MCF 10A (cell line): ENCODE measurements at regions not wholly inside any gene's neighbourhood (a gene's known extent, or its start where the extent isn't known, plus 50 kb on each side); places are given as distances from the start of the nearest gene placed in this dataset.

Source experiments
- BruUV-seq: library from RNA; stranded (reverse); fragments of 400-500 nt; replicated peaks from 2 replicates; lab custom pipeline; 2021; lab: Mats Ljungman, UMichigan
- CTCF ChIA-PET: fragments of 300-600 bp; sonication (Branson Sonifier 250); formaldehyde crosslinking; extraction: SDS; loops from one replicate; lab custom pipeline; 2021; ENCODE audit warnings: antibody characterized with exemption, inconsistent platforms; lab: Yijun Ruan, JAX
- POLR2A ChIA-PET: fragments of 300-600, 350-650 bp; sonication (Branson Sonifier 250); formaldehyde crosslinking; extraction: SDS; loops from one replicate; lab custom pipeline; 2020; ENCODE audit warnings: antibody characterized with exemption, inconsistent platforms; lab: Yijun Ruan, JAX
- DNase-seq: peaks from one replicate; pipeline ENCODE4 v3.0.0-alpha.2; 2018; ENCODE audit not compliant: unreplicated experiment
- H3K27ac Mint-ChIP-seq: one replicate; pipeline ENCODE4 v1.8.0; 2022; ENCODE audit warnings: mild to moderate bottlenecking, low read depth, mixed read lengths; ENCODE audit not compliant: unreplicated experiment
- H3K27me3 Mint-ChIP-seq: one replicate; pipeline ENCODE4 v1.8.0; 2022; ENCODE audit warnings: mixed read lengths; ENCODE audit not compliant: insufficient read depth, unreplicated experiment
- H3K36me3 Mint-ChIP-seq: one replicate; pipeline ENCODE4 v1.8.0; 2022; ENCODE audit warnings: mild to moderate bottlenecking, moderate library complexity, mixed read lengths; ENCODE audit not compliant: insufficient read depth, unreplicated experiment
- H3K4me1 Mint-ChIP-seq: one replicate; pipeline ENCODE4 v1.8.0; 2022; ENCODE audit warnings: mixed read lengths; ENCODE audit not compliant: insufficient read depth, unreplicated experiment
- H3K4me3 Mint-ChIP-seq: one replicate; pipeline ENCODE4 v1.8.0; 2022; ENCODE audit warnings: mild to moderate bottlenecking, moderate library complexity, mixed read lengths; ENCODE audit not compliant: unreplicated experiment
- H3K9me3 Mint-ChIP-seq: one replicate; pipeline ENCODE4 v1.8.0; 2022; ENCODE audit warnings: mixed read lengths; ENCODE audit not compliant: unreplicated experiment
- intact Hi-C: fragments of 100-400 bp; cut with micrococcal nuclease; formaldehyde crosslinking; loops from 2 replicates; pipeline ENCODE4 v1.14.1; 2022
- TF ChIP-seq, protein P1 (sequence below): fragments of 200-600 bp; IDR thresholded peaks from one replicate; pipeline ENCODE4 v1.8.0; 2022; ENCODE audit warnings: antibody characterized with exemption, mild to moderate bottlenecking; ENCODE audit not compliant: unreplicated experiment

DNA sequence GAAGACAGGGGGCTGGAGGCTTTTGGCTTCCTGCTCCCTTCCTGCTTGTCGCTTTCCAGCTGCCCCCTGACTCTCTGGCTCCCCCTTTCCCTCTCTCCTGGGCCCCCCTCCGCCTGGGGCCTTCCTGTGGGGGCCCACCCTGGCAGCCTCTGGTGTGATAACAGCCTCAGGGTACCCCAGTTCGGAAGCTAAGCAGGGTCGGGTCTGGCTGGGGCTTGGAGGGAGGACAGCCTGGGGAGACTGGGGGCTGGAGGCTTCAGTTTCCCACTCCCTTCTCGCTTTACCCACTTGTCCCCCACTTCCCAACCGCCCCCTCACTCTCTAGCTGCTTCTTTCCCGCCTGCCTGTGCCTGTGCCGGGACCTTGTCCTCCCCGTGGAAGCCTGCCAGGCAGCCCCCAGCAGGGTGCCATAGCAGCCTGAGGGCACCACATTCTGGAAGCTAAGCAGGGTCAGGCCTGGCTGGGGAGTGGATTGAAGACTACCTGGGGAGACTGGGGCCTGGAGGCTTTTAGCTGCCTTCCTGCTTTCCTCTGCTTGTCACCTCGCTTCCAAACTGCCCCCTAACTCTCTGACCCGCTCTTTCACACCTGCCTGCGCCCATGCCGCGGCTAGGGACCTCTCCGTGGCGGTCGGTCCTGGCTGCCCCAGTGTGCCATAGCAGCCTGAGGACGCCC, 2275.5 kb downstream of the TP53TG3F start:
- ChIA-PET POLR2A (no interaction called here), CTCF (interaction anchor here (0.6 kb wide), 1 partner anchor 99 kb away, joined by 4 read pairs; no protein-coding TSS in a partner anchor)
- intact Hi-C loops = no loop called here
- Mint-ChIP-seq H3K9me3 (peaks cover 40% of the 10 kb centered on the region), H3K4me1 (no peaks in the 10 kb centered on the region), H3K27me3 (no peaks in the 10 kb centered on the region), H3K27ac (no peak overlapping the region), H3K4me3 (no peak overlapping the region), H3K36me3 (no peaks in the 10 kb centered on the region)
- DNase-seq = no peak
- no TSS peak for BruUV-seq
- TF ChIP-seq, protein P1, sequence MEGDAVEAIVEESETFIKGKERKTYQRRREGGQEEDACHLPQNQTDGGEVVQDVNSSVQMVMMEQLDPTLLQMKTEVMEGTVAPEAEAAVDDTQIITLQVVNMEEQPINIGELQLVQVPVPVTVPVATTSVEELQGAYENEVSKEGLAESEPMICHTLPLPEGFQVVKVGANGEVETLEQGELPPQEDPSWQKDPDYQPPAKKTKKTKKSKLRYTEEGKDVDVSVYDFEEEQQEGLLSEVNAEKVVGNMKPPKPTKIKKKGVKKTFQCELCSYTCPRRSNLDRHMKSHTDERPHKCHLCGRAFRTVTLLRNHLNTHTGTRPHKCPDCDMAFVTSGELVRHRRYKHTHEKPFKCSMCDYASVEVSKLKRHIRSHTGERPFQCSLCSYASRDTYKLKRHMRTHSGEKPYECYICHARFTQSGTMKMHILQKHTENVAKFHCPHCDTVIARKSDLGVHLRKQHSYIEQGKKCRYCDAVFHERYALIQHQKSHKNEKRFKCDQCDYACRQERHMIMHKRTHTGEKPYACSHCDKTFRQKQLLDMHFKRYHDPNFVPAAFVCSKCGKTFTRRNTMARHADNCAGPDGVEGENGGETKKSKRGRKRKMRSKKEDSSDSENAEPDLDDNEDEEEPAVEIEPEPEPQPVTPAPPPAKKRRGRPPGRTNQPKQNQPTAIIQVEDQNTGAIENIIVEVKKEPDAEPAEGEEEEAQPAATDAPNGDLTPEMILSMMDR = no peak

DNA sequence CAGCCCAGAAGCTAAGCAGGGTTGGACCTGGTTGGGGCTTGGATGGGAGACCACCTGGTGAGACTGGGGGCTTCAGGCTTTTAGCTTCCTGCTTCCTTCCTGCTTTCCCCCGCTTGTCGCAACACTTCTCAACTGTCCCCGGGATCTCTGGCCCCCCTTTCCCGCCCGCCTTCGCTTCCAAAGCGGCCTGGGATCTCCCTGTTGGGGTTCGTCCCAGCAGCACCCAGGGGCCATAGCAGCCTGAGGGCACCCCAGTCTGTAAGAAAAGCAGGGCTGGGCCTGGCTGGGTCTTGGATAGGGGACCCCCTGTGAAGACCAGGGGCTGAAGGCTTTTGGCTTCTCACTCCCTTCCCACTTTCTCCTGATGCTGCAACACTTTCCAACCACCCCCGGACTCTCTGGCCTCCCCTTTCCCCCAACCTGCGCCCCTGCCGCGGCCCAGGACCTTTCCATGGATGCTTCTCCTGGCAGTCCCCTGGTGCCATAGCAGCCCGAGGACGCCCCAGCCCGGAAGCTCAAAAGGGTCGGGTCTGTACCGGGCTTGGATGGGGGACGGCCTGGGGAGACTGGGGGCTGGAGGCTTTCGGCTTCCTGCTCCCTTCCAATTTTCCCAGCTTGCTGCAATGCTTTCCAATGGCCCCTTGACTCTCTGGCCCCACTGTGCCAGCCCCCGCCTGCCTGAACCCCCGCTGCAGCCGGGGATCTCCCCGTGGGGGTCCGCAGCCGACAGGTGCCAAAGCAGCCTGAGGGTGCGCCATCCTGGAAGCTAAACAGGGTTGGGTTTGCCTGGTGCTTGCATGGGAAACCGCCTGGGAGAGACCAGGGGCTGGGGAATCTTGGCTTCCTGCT, 2276.2 kb downstream of the TP53TG3F start:
- POLR2A ChIA-PET = no interaction called here
- no peaks in the 10 kb centered on the region for H3K27me3 Mint-ChIP-seq
- TF ChIP-seq, protein P1 = no peak
- peaks cover 47% of the 10 kb centered on the region for H3K9me3 Mint-ChIP-seq
- no TSS peak for BruUV-seq
- no peak overlapping the region for H3K27ac Mint-ChIP-seq
- H3K36me3 Mint-ChIP-seq = no peaks in the 10 kb centered on the region
- H3K4me1 Mint-ChIP-seq = no peaks in the 10 kb centered on the region
- intact Hi-C loops = no loop called here
- H3K4me3 Mint-ChIP-seq = no peak overlapping the region
- CTCF ChIA-PET = interaction anchor here (0.6 kb wide), 1 partner anchor 27 kb away, joined by 3 read pairs; no protein-coding TSS in a partner anchor
- no peak for DNase-seq

DNA sequence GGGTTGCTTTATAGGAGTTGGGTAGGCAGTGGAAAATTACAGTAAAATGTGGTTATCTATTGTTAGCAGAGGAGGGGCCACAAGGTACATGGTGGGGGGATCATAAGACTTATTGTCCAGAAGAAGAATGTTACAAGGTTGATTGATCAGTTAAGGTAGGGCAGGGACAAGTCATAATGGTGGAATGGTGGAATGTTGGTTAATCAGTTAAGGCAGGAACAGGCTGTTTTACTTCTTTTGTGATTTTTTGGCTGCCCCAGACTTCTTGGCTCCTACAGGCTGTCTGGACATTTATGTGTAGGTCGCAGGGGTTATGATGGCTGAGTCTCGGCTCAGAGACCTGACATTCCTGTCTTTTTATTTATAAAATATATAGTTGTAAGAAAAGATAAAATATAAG, 2277.1 kb downstream of the TP53TG3F start:
- Mint-ChIP-seq H3K9me3 (peaks cover 57% of the 10 kb centered on the region), H3K27ac (no peak overlapping the region), H3K36me3 (no peaks in the 10 kb centered on the region), H3K27me3 (no peaks in the 10 kb centered on the region), H3K4me3 (no peak overlapping the region), H3K4me1 (no peaks in the 10 kb centered on the region)
- TF ChIP-seq, protein P1 = no peak
- BruUV-seq = no TSS peak
- ChIA-PET CTCF (no interaction called here), POLR2A (no interaction called here)
- intact Hi-C loops = no loop called here
- DNase-seq = no peak

DNA sequence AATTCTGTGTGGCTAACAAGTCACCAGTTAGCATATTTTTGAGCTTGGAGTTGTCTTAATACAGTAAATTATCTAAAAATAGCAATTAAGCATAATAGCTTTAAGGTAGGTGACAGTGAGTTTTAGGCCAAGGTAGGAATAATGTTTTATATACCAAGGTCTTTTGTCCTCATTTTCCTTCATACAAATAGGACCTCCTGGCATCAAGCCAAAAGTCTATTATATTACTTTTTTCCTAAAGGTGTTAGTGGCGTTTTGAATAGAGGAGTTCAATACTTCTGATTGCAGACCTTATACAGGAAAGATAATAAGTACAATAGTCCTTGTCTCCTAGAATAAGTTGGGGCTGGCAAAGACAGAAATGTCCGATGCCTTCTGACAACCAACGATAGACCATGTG, 2277.7 kb downstream of the TP53TG3F start:
- H3K27me3 Mint-ChIP-seq = no peaks in the 10 kb centered on the region
- H3K9me3 Mint-ChIP-seq = peaks cover 60% of the 10 kb centered on the region
- TF ChIP-seq, protein P1 = no peak
- POLR2A ChIA-PET = no interaction called here
- no peaks in the 10 kb centered on the region for H3K36me3 Mint-ChIP-seq
- no peak overlapping the region for H3K4me3 Mint-ChIP-seq
- no peaks in the 10 kb centered on the region for H3K4me1 Mint-ChIP-seq
- intact Hi-C loops = no loop called here
- DNase-seq = no peak
- CTCF ChIA-PET = no interaction called here
- no TSS peak for BruUV-seq
- no peak overlapping the region for H3K27ac Mint-ChIP-seq
